Loucy (cell line): ENCODE measurements at regions not wholly inside any gene's neighbourhood (a gene's known extent, or its start where the extent isn't known, plus 50 kb on each side); places are given as distances from the start of the nearest gene placed in this dataset.

Experiments
- H2AFZ ChIP-seq: fragments of 200-600 bp; sonication (generic); 2 replicates; pipeline ENCODE4 v1.6.0; 2016; ENCODE audit warnings: antibody characterized with exemption, mild to moderate bottlenecking, low read length, moderate library complexity
- H3F3A ChIP-seq: fragments of 200-600 bp; 2 replicates; pipeline ENCODE4 v1.6.0; 2016; ENCODE audit warnings: antibody characterized with exemption, low read depth, mild to moderate bottlenecking
- H3K27me3 ChIP-seq: fragments of 200-600 bp; sonication (generic); 2 replicates; pipeline ENCODE4 v1.6.1; 2014; ENCODE audit warnings: low read length, mild to moderate bottlenecking; ENCODE audit not compliant: insufficient read depth, poor library complexity, severe bottlenecking
- H3K36me3 ChIP-seq: fragments of 200-600 bp; sonication (generic); 2 replicates; pipeline ENCODE4 v1.6.1; 2016; ENCODE audit warnings: low read length; ENCODE audit not compliant: insufficient read depth
- H3K4me1 ChIP-seq: fragments of 200-600 bp; sonication (generic); 2 replicates; pipeline ENCODE4 v1.5.1; 2014; ENCODE audit warnings: low read length, mild to moderate bottlenecking; ENCODE audit not compliant: insufficient read depth, poor library complexity, severe bottlenecking
- H3K4me2 ChIP-seq: fragments of 200-600 bp; sonication (generic); 2 replicates; pipeline ENCODE4 v1.6.0; 2014; ENCODE audit warnings: antibody characterized with exemption, low read length, low read depth, mild to moderate bottlenecking; ENCODE audit not compliant: poor library complexity, severe bottlenecking
- H3K4me3 ChIP-seq: fragments of 200-600 bp; sonication (generic); 2 replicates; pipeline ENCODE4 v1.5.1; 2014; ENCODE audit warnings: low read length, mild to moderate bottlenecking, mixed read lengths; ENCODE audit not compliant: poor library complexity, severe bottlenecking
- H3K79me2 ChIP-seq: fragments of 200-600 bp; sonication (generic); 2 replicates; pipeline ENCODE4 v1.6.1; 2014; ENCODE audit warnings: low read length; ENCODE audit not compliant: insufficient read depth
- H3K9ac ChIP-seq: fragments of 200-600 bp; sonication (generic); 2 replicates; pipeline ENCODE4 v1.6.0; 2014; ENCODE audit warnings: mild to moderate bottlenecking, low read depth, low read length, moderate library complexity; ENCODE audit not compliant: poor library complexity, severe bottlenecking
- H3K9me2 ChIP-seq: fragments of 200-600 bp; sonication (generic); replicated peaks from 2 replicates; pipeline ENCODE4 v1.6.1; 2016; ENCODE audit warnings: low read depth, low read length, mixed read lengths
- H3K9me3 ChIP-seq: fragments of 200-600 bp; sonication (generic); 2 replicates; pipeline ENCODE4 v1.6.1; 2014; ENCODE audit warnings: mild to moderate bottlenecking, antibody characterized with exemption, low read length, low read depth; ENCODE audit not compliant: insufficient read depth
- H4K20me1 ChIP-seq: fragments of 200-600 bp; sonication (generic); 2 replicates; pipeline ENCODE4 v1.6.0; 2014; ENCODE audit warnings: antibody characterized with exemption, low read length, mild to moderate bottlenecking; ENCODE audit not compliant: insufficient read depth, poor library complexity, severe bottlenecking
- CTCF ChIP-seq: fragments of 200-600 bp; sonication (generic); conservative IDR thresholded peaks from 2 replicates; pipeline ENCODE4 v1.5.1; 2014; ENCODE audit warnings: mild to moderate bottlenecking, antibody characterized with exemption, low read length
- EZH2phosphoT487 ChIP-seq: fragments of 200-600 bp; IDR thresholded peaks from 2 replicates; pipeline ENCODE4 v1.6.1; 2018; ENCODE audit warnings: antibody characterized with exemption, mild to moderate bottlenecking, moderate library complexity, borderline replicate concordance

GRCh38 chr2:239522002-239522739 is 121.4 kb upstream of the HDAC4 start:
- Histone ChIP-seq H3K4me1 (no peaks in the 10 kb centered on the region), H3K9me3 (peaks cover 14% of the 10 kb centered on the region; the same call in 1 of the 2 replicates), H3K4me2 (no peak overlapping the region), H3K79me2 (no peaks in the 10 kb centered on the region), H4K20me1 (no peaks in the 10 kb centered on the region), H3K9ac (no peak overlapping the region), H3K27me3 (no peaks in the 10 kb centered on the region), H2AFZ (no peak overlapping the region), H3K9me2 (no peaks in the 10 kb centered on the region), H3F3A (no peaks in the 10 kb centered on the region), H3K4me3 (no peak overlapping the region), H3K36me3 (no peaks in the 10 kb centered on the region)
- no peak for TF ChIP-seq EZH2phosphoT487
- TF ChIP-seq CTCF: no peak

GRCh38 chr2:239521518-239521815 is 120.6 kb upstream of the HDAC4 start:
- H3K36me3 ChIP-seq: no peaks in the 10 kb centered on the region
- H3K9me2 ChIP-seq: no peaks in the 10 kb centered on the region
- no peak overlapping the region for H3K9ac ChIP-seq
- no peaks in the 10 kb centered on the region for H3K27me3 ChIP-seq
- no peaks in the 10 kb centered on the region for H3K79me2 ChIP-seq
- H4K20me1 ChIP-seq: no peaks in the 10 kb centered on the region
- H2AFZ ChIP-seq: no peak overlapping the region
- no peak overlapping the region for H3K4me2 ChIP-seq
- H3K4me1 ChIP-seq: no peaks in the 10 kb centered on the region
- H3K9me3 ChIP-seq: peaks cover 10% of the 10 kb centered on the region; the same call in 1 of the 2 replicates
- no peak for TF ChIP-seq EZH2phosphoT487
- no peak for TF ChIP-seq CTCF
- H3K4me3 ChIP-seq: no peak overlapping the region
- no peaks in the 10 kb centered on the region for H3F3A ChIP-seq

GRCh38 chr2:239520811-239521517 is 120.1 kb upstream of the HDAC4 start:
- H3K9me2 ChIP-seq: no peaks in the 10 kb centered on the region
- H3K9ac ChIP-seq: no peak overlapping the region
- H3K9me3 ChIP-seq: peaks cover 10% of the 10 kb centered on the region; the same call in 1 of the 2 replicates
- no peak overlapping the region for H3K4me3 ChIP-seq
- no peaks in the 10 kb centered on the region for H3K4me1 ChIP-seq
- H3K36me3 ChIP-seq: no peaks in the 10 kb centered on the region
- no peak overlapping the region for H2AFZ ChIP-seq
- no peaks in the 10 kb centered on the region for H3F3A ChIP-seq
- H4K20me1 ChIP-seq: no peaks in the 10 kb centered on the region
- H3K79me2 ChIP-seq: no peaks in the 10 kb centered on the region
- TF ChIP-seq CTCF (no peak), EZH2phosphoT487 (no peak)
- no peak overlapping the region for H3K4me2 ChIP-seq
- H3K27me3 ChIP-seq: no peaks in the 10 kb centered on the region
